Skeletal muscle satellite cell (primary cell): ENCODE measurements at regions not wholly inside any gene's neighbourhood (a gene's known extent, or its start where the extent isn't known, plus 50 kb on each side); places are given as distances from the start of the nearest gene placed in this dataset.

ENCODE experiments used
- H3K27me3 ChIP-seq: 2 replicates; pipeline ENCODE4 v1.7.0; 2013; ENCODE audit warnings: low read length; ENCODE audit not compliant: control insufficient read depth, insufficient read depth
- H3K36me3 ChIP-seq: 2 replicates; pipeline ENCODE4 v1.7.0; 2013; ENCODE audit warnings: mild to moderate bottlenecking, control low read depth, low read length; ENCODE audit not compliant: insufficient read depth
- H3K4me1 ChIP-seq: 2 replicates; pipeline ENCODE4 v1.7.0; 2013; ENCODE audit warnings: low read length; ENCODE audit not compliant: control insufficient read depth, insufficient read depth
- H3K4me2 ChIP-seq: 2 replicates; pipeline ENCODE4 v1.7.0; 2013; ENCODE audit warnings: mild to moderate bottlenecking, low read length
- H3K4me3 ChIP-seq: 2 replicates; pipeline ENCODE4 v1.7.0; 2013; ENCODE audit warnings: low read length
- H3K9ac ChIP-seq: 2 replicates; pipeline ENCODE4 v1.7.0; 2013; ENCODE audit warnings: mild to moderate bottlenecking, low read depth, low read length, moderate library complexity
- H3K9me3 ChIP-seq: replicated peaks from 2 replicates; pipeline ENCODE4 v1.7.0; 2013; ENCODE audit warnings: mild to moderate bottlenecking, control low read depth, low read length

DNA sequence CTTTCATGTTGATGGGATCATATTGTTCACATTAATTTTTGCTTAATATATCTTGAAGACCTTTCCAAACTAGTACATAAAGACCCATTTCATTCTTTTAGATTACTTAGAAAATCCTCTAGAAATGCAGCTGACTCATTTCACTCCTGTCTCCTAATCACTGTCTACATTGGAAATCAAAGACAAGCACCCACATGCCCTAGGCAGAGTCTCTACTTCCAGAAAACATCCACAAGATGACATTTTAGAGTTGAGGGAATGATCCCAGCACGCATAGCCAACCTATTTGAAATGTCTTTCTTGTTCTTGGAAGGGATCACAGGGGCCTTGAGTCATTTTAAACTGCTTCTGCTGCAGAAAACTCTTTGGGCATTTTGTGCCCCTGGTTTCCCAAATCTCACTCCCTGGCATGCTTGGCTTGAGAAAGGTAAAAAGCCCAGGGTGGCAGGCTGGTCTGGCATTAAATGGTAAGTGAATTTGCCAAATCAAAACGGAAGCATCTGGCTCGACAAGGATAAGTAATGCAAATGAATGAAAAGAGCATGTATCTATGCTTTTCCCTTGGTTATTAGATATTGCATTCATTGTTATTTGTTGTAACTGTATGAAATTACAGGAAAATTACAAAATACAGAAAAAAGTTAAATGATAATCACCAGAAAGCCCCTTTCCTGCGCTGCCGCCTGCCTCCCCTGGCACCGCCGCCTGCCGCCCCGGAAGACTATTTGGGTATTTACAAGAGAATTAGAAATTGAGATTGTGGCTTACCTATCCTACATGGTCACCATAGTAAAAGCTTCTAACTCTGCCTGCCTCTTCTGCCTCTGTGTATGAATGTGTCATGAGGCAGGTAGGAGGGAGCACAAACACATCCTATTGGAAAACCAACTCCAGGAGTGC is 225.3 kb downstream of the PTEN start:
- Histone ChIP-seq H3K4me1 (no peaks in the 10 kb centered on the region), H3K27me3 (no peaks in the 10 kb centered on the region), H3K9ac (no peak overlapping the region), H3K36me3 (no peaks in the 10 kb centered on the region), H3K9me3 (no peaks in the 10 kb centered on the region), H3K4me3 (no peak overlapping the region), H3K4me2 (no peak overlapping the region)

DNA sequence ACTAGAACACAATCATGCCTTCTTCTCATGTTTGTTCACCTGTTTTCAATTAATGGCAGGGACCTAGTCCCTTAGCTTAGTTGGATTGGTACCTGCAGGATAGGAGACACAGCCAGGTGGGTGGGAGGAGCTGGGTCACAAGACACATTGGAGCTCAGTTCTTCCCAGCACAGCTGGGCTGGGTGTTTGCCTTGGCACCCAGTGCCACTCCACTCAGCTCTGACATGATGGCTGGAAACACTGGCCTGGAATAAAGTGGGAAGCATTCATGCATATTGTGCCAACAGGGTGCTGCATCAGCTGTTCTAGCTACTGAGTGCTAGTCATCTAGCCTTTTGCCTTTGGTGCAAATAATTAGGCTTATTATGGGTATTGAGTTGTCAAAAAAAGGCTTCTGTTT is 226.1 kb downstream of the PTEN start:
- H3K9me3 ChIP-seq, result no peaks in the 10 kb centered on the region
- H3K36me3 ChIP-seq, result no peaks in the 10 kb centered on the region
- H3K4me2 ChIP-seq, result no peak overlapping the region
- no peaks in the 10 kb centered on the region for H3K27me3 ChIP-seq
- no peak overlapping the region for H3K9ac ChIP-seq
- no peak overlapping the region for H3K4me3 ChIP-seq
- no peaks in the 10 kb centered on the region for H3K4me1 ChIP-seq

DNA sequence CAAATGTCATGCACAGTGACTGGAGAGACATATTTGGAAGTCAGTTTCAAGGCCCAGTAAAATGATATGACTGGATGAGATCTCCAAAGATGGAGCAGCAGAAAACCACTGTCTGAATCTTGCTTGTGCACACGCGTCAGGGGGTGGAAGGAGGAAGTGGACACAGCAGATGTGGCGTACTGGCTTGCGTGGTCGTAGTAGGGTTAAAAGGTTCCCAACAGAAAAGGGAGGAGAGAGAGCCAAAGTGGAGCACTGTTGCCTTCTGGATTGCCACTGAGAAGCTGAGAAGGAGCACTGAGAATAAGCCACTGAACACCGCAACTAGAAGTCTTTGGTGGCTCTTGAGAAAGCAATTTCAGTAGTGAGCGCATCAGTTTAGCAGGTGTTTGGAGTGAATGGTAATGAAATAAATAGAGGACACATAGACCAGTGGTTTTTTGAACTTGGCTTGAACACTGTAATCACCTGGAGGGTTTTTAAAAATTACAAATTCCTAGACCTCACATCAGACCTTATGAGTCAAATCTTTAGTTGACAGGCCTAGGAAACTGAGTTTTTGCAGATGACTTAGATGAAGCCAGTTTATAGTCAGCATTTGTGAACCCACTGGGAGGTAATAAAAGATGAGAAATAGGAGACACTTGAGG is 227.3 kb downstream of the PTEN start:
- Histone ChIP-seq H3K4me1 (no peaks in the 10 kb centered on the region), H3K36me3 (no peaks in the 10 kb centered on the region), H3K4me3 (no peak overlapping the region), H3K9me3 (no peaks in the 10 kb centered on the region), H3K9ac (no peak overlapping the region), H3K27me3 (no peaks in the 10 kb centered on the region), H3K4me2 (no peak overlapping the region)

DNA sequence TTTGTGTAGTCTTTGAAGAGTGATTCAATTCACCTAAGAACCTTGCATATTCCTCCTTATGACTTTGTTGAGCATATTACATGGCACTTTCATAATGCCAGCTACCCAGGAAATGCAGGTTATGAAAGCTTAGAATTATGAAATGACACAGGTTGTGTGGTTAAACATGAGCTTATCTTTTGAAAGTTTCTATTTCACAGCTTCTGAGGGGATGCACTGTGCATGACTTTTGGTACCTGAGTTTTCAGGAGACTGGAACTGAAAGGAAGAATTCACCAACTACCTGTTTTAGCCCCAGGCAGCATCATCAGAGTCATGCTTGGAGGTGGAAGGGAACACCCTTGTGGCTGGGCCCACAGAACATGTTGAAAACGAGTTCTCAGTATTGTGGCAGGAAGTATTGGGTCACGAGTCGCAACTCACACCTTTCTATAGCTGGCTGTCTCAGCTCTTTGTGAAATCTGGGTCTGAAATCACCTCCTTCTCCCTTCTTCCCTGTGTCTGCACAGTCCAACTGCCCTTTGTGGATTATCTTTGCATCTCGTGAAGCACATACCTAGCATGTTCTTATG is 228.2 kb downstream of the PTEN start:
- Histone ChIP-seq H3K4me3 (no peak overlapping the region), H3K4me2 (no peak overlapping the region), H3K4me1 (no peaks in the 10 kb centered on the region)

DNA sequence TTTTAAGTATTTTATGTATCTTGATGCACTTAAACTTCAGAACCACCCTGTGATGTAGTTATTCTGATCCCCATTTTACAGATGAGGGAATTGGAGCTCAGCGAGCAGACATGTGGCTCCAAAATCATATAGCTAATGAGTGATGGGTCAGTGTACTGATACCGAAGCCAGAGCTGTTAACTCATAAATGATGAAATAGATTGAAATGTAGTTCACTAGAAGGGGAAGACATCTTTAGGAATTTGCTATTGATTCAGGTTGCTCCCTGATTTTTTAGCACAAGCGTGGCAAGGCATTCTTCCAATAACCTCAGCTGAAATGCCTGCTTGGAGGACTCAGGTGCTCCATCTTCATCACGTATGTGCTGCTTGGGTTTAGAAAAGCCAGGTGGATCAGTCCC is 228.8 kb downstream of the PTEN start:
- Histone ChIP-seq H3K4me1 (no peaks in the 10 kb centered on the region), H3K9me3 (no peaks in the 10 kb centered on the region), H3K9ac (no peak overlapping the region), H3K4me3 (no peak overlapping the region), H3K36me3 (no peaks in the 10 kb centered on the region), H3K4me2 (no peak overlapping the region), H3K27me3 (no peaks in the 10 kb centered on the region)

More for the DNA sequence above, 228.2 kb downstream of the PTEN start:
- H3K36me3 ChIP-seq, result no peaks in the 10 kb centered on the region
- no peaks in the 10 kb centered on the region for H3K9me3 ChIP-seq
- no peaks in the 10 kb centered on the region for H3K27me3 ChIP-seq
- H3K9ac ChIP-seq, result no peak overlapping the region

DNA sequence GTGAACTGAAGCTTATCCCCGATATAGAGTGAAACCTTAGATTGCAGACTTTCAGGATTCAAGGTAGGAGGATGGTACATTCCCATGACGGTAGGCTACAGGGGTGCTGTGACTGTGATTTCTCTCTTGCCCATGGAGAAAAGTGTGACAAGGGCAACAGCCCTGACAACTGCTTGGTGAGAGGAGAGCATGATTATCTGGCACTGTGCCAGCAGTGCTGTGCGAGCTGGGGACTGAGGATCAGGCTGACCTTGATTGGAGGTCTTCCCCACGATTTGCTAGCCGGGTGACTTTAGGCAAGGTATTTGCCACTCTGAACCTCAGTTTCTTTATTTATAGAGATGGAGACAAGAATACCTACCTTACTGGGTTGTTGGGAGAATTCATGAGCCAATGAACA is 229.5 kb downstream of the PTEN start:
- no peak overlapping the region for H3K4me3 ChIP-seq
- no peak overlapping the region for H3K4me2 ChIP-seq
- no peaks in the 10 kb centered on the region for H3K4me1 ChIP-seq

DNA sequence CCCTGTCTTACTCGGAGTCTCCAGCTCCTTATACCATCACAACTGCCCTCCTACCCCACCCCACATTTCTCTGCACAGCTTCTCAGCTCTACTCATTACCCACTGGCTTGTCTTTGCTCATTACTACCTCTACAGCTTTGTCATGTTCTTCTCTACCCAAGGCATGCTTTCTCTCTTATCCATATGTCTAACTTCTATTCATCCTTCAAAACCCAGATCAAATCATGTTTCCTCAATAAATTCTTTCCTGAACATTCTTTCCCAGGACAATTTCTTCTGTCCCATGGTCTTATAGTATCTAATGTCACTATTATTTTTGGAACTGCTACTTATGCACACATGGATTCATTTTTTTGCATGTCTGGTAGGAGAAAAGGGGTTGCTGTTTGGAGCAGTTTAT is 231.4 kb downstream of the PTEN start:
- H3K9me3 ChIP-seq, result no peaks in the 10 kb centered on the region
- no peak overlapping the region for H3K9ac ChIP-seq
- H3K27me3 ChIP-seq, result no peaks in the 10 kb centered on the region
- H3K4me1 ChIP-seq, result no peaks in the 10 kb centered on the region
- H3K4me2 ChIP-seq, result no peak overlapping the region
- no peak overlapping the region for H3K4me3 ChIP-seq
- H3K36me3 ChIP-seq, result no peaks in the 10 kb centered on the region

More for the DNA sequence above, 229.5 kb downstream of the PTEN start:
- Histone ChIP-seq H3K9ac (no peak overlapping the region), H3K27me3 (no peaks in the 10 kb centered on the region), H3K9me3 (no peaks in the 10 kb centered on the region), H3K36me3 (no peaks in the 10 kb centered on the region)

DNA sequence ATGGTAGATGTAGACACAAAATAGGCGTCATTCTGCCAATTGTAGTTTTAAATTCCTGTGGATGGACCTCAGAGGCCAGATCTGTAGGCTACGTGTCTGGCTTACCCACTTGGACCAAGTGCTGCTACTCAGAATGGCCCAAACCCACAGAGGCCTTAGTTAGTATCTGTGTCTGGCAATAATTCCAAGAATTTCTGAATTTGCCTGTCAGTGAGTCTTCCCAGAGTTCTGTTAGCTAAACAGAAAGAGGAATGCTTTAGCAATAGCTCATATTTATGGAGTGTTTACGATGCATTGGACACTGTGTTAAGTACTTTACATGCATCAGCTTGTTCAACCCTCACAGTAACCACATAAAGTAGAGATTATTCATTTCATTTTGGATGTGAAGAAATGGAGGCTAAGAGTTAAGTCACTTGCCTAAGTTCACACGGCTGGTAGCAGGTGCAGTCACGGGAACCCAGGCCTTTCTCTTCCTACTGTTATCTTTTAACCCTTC is 231.8 kb downstream of the PTEN start:
- H3K27me3 ChIP-seq, result no peaks in the 10 kb centered on the region
- H3K4me2 ChIP-seq, result no peak overlapping the region
- no peaks in the 10 kb centered on the region for H3K4me1 ChIP-seq

DNA sequence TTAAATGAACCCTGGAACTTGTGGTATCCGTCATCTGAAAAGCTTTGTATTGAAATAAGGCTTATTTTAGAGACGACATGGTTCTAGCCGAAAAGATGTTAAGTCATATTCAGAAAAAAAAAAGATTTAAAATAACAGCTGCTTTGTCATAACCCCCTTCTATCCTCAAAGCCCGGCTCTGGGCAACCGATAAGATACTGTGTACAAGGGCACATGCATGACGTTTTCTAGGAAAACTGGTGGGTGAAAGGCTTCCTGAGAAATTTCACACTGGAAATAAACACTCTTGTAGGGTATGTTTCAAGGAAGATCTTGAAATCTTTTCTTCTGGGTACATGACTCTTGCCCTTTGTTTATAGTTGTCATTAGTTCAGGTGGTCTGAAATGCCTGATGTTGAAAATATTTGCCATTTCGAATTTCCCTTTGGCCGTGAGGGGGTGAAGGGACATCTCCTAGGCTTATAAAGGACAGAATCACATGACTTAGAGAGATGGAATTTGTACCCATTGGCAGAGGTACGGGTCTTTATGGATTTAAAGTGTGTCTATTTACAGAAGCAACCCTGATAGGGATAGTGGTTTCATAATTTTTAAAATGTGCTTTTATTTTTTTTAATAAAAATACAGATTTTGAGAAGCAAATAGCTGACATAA is 232.5 kb downstream of the PTEN start:
- H3K4me2 ChIP-seq, result no peak overlapping the region
- H3K36me3 ChIP-seq, result no peaks in the 10 kb centered on the region
- no peak overlapping the region for H3K4me3 ChIP-seq
- H3K4me1 ChIP-seq, result no peaks in the 10 kb centered on the region
- no peak overlapping the region for H3K9ac ChIP-seq
- H3K27me3 ChIP-seq, result no peaks in the 10 kb centered on the region
- no peaks in the 10 kb centered on the region for H3K9me3 ChIP-seq

More for the DNA sequence above, 231.8 kb downstream of the PTEN start:
- Histone ChIP-seq H3K9ac (no peak overlapping the region), H3K9me3 (no peaks in the 10 kb centered on the region), H3K36me3 (no peaks in the 10 kb centered on the region), H3K4me3 (no peak overlapping the region)

DNA sequence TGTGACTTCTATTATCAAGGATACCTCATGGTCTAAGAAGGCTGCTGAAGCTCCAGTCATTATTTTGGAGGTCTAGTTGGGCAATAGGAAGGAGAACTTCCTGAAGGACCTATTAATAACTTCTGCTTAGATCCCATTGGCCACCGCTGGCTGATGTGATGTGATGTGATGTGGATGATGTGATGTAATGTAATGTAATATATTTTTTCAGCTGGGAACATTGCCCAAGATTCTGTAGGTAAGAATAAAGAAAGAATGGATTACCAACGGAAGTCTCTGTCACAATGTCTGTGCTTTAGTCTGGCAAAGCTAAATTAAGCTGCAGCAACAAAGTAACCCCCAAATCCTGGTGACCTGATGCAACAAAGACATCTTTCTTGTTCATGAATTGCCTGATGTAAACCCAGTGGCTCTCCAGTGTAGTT is 233.7 kb downstream of the PTEN start:
- Histone ChIP-seq H3K9ac (no peak overlapping the region), H3K4me2 (no peak overlapping the region), H3K4me3 (no peak overlapping the region), H3K4me1 (no peaks in the 10 kb centered on the region), H3K36me3 (no peaks in the 10 kb centered on the region), H3K27me3 (no peaks in the 10 kb centered on the region), H3K9me3 (no peaks in the 10 kb centered on the region)

DNA sequence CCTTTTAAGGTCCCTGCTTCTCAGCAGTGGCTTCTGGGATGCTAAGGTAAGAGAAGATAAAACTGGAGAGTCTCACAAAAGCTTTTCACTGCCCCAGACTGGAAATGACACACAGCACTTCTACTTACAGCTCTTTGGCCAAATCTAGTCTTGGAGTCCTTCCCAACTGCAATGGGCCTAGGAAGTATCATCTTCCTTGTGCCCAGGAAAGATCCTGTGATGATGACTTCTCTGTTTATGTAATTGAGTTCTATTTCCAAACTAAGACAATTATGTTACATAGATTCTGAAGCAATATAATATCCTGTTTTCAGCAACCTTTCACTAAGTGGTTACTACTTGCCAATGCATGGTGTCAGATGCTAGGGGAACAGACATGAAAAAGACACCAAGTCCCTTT is 234.1 kb downstream of the PTEN start:
- Histone ChIP-seq H3K4me2 (no peak overlapping the region), H3K9ac (no peak overlapping the region), H3K27me3 (no peaks in the 10 kb centered on the region), H3K4me3 (no peak overlapping the region), H3K4me1 (no peaks in the 10 kb centered on the region), H3K9me3 (no peaks in the 10 kb centered on the region), H3K36me3 (no peaks in the 10 kb centered on the region)
